ENCODE measurements at regions not wholly inside any gene's neighbourhood (a gene's known extent, or its start where the extent isn't known, plus 50 kb on each side); places are given as distances from the start of the nearest gene placed in this dataset.

DNA sequence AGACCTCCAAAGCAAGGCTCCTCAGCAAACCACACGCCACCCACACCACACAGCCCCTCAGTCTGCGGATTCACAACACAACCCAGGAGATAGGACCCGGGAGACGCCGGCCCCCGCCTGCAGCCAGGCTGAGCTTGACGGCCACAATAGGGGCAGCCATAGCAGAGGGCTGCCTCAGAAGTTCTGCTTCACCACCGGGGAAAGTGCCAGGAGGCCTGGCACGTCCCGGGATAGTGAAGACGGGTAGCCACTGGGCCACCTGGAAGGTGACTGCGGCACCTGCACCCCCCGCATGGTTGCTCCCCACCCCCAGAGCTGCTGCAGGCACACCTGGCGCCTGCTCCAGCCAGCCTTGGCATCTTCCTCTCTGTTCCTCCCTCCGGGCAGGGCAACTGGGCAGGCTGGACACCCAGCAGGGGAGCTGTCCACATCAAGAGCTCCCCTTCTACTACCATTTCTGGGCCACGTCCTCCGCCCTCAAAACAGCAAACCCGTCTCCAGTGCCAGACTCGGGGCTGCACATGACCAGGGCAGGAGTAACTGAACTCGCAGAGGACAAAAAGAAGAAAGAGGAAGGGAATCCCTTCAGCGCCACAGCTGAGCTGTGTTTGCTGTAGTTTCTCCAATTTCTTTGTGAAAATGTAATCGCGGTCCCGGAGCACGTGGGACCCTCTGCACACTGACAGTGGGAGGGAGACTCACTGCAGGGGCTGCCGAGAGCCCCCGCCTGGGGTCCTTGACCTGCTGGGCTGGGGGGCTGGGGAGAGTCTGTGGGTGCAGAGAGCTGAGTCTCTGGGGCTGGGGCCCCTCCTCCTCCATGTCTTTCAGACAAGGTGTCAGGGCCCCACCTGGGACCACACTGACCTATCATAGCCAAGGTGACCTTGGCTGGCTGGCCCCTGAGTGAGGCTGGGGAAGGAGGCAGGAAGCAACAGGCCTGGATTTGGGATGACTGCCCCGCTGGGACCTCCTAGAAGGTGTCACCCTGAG, 74.2 kb upstream of the C14orf180 start:
- no peak for DNase-seq

DNA sequence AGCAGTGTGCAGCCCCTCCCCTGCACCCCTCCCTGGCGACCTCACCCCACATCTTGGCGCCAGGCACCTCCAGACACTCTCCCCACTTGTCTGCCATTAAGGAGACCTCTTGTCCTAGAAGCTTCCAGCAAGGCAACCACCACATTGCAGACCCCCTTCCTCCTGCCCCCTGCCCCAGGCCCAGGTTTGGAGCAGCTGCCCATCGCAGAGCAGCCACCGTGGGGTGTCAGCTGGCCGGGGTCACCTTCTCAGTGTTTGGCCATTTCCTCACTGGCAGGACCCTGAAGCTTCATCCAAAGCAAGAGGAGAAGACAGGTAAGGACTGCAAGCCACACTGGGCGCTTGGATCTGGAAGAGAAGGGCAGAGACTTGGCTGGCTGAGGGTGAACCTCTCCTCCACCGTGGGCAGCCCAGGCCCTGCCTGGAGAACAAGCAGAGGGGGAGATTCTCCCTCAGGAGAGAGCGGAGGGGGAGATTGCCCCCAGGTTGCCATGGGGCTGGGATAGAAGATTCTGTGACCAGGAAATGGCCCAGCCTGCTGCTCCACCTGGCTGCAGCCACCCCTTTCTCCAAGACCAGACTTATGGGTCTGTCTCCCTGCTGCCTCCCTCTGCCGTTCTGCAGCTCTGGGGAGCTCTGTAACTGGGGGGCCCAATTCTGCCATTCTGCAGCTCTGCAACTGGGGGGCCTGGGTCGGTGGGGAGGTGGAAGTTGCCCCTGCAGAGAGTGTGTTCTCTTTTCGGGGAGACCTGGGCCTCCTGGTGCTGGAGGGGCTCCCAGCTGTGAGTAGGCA, 72.9 kb upstream of the C14orf180 start:
- no peak for DNase-seq

DNA sequence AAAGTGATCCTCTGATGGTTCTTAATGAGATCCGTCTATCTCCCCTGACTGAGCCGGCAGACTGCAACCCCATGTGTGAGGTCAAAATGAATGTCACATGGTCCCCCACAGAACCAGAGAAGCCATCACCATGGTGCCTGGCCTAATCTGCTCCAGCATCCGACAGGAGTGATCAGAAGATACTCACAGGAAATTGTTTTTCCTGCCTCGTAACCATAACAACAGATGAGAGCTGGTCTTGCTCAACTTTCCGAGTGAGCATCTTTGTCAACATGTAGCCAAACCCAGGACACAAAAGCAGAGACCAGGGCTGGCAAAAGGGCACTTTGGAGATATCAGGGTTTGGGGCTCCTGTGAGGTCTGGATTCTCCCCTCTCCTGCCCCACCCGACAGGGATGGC, 72.1 kb upstream of the C14orf180 start:
- no peak for DNase-seq

DNA sequence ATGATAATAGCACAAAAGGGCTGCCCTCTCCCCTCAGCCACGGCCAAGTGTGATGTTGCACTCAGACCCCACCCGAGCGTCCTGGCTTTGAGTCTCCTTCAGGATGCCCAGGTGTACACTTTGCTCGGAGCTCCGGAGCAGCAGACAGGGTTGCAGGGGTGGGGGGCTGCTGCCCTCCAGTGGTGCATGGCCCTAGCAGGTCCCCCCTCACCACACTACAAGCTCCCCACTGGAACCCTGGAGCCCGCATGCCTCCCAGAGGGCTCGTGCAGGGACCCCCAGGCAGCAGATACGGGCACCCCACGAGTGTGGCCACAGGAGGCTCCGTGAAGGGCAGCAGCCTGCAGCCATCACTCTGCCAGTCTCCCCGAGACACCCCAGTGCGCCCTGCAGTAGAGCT, 69.9 kb upstream of the C14orf180 start:
- DNase-seq, result no peak

DNA sequence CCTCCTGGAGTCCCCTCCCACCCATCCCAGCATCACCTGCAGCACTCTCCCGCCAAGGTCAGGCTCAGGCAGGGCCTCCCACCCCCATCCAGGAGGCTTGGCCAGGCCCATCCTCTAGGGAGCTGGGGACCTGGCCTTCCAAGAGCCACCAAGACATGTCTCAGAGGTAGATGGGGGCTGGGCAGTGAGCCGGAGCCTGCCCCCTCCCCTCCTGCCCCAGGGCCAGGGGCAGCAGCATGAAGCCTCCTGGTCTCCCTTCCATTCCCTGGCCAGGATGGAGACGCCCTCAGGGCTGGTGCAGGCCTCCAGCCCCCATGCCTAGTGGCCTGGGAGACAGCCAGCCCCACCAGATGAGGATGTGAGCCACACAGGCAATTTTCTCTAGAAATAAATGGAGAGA, 69.3 kb upstream of the C14orf180 start:
- DNase-seq, result no peak

DNA sequence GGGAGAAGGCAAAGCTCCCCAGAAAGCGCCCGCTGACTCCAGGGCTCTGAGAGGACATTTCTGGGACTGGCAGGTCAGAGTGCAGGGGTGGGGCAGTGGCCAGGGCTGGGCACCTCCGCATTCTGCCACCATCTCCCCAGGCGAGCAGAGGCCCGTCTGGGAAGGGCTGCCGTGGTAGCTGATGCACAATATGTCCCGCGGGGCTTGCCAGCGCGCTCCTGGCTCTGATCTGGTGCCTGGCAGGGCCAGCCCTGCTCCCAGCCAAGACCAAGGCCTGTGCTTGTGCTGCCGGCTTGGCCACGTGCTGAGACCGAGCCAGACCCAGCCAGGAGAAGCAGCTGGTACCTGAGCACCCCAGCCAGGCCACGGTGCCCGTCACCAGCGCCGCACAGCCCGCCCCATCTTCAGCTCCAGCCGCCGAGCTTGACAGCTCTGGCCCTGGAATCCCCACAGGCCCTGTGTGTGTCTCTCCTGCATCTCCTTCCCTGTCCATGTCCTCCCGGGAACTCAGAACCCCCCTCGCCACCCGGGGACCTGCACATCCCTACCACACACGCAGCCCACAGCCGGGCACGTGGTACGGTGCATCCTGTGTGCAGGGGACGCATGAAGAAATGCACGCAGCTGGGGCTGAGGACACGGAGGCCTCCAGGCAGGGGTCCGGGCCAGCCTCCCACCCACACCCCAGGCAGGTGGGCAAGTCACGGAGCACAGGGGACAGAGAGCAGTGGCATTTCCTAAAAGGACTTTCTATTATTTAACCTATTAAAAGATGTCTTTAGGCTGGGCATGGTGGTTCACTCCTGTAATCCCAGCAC, 68.6 kb upstream of the C14orf180 start:
- no peak for DNase-seq

DNA sequence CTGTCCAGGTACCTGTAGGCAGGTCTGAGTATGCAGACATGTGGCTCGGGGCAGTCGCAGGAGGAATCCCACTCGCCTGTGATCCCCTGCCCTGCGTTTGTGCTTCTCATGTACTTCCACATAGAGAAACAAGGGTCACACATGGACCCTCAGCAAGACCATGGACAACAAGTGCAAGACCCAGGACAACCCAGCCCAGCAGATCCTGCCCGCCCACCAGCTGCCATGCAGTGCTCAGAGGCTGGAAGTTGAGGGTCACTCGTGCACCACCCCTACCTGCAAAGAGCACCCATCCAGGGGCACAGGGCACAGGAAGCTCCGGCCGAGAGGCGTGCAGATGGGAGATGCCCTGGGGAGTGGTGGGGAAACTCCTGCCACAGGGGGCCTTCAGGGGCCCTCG, 67.5 kb upstream of the C14orf180 start:
- no peak for DNase-seq

DNA sequence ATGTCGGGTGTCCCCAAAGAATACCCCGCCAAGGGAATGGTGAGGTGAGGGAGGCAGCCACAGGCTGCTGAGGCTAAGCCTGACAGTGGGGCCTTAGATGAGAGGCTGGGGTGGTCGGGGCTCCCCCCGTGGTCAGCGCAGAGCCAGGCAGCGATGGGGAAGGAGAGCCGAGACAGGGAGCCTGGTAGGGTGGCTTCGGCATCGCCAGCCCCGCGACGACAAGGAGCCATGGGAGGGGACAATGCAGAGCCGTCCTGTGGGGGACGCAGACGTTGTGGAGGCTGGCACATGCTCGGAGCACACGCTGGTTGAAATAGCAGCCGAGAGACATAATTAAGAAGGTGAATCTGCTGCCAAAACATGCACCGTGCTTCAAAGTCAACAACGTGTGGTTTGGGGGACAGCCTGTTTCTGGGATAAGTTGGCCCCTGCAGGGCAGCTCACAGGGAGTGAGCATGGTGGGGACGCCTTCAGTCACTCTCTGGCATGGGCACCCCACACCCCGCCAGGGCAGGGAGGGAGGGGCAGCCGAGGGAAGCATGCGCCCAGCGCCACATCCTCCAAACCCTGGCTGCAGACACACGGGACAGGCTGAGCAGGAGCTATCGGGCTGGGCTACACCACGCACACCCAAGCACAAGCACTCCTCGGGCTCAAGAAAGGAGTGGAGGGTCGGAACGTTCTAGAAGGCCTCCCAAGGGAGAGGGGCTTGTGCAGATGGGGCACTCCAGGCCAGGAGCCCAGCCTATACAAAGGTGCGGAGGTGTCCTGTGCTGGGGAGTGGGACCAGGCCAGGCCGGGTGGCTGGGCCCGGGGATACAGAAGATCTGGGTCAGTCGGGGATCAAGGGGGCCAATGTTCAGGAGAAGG, 66.6 kb upstream of the C14orf180 start:
- DNase-seq, result no peak

DNA sequence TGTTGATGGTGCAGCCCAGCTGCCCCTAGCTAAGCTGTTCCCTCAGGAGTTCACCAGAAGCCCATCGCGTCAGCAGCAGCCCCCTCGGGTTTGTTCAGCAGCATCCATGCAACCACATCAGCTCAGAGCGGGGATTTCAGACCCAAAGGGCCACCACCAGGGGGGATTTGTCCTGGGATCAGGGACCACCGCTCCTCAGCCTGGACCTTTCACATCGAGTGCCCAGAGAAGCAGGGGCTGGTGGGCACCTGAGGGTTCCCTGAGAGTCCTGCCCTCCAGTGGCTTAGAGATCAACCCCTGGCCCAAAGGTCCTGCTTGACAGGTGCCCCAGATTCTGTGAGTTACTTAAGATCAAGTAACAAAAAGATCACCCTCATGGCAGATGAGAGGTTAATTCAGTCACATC, 65.9 kb upstream of the C14orf180 start:
- no peak for DNase-seq

DNA sequence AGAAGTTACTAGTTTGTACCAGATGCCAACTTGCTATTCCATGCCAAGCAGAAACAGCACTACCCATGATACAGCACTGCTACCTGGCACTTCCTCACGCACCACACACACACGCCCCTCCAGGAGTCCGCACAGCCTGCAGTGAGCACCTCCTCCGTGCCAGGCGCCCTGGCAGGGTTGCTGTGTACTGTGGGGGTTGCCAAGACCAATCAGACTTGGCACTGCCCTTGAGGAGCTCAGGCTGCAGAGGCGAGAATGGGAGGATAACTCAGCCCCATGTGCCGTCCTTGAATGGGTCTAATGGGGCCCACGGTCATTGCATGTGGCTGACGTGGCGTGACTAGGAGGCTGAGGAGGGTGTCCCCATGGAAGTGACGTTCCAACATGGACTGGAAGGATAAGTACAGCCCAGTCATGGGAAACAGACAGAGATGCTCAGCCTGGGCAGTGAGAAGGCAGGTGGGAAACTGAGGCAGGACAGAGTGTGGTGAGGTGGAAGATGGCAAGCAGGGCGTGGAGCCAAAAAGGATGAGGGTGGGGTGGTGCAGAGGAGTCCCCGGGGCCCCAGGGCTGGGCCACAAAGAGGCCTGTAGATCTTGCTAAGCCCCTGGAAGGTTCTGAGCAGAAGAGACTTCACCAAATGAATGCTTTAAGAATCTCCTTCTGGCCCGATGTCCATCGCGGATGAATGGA, 65.3 kb upstream of the C14orf180 start:
- DNase-seq, result no peak

DNA sequence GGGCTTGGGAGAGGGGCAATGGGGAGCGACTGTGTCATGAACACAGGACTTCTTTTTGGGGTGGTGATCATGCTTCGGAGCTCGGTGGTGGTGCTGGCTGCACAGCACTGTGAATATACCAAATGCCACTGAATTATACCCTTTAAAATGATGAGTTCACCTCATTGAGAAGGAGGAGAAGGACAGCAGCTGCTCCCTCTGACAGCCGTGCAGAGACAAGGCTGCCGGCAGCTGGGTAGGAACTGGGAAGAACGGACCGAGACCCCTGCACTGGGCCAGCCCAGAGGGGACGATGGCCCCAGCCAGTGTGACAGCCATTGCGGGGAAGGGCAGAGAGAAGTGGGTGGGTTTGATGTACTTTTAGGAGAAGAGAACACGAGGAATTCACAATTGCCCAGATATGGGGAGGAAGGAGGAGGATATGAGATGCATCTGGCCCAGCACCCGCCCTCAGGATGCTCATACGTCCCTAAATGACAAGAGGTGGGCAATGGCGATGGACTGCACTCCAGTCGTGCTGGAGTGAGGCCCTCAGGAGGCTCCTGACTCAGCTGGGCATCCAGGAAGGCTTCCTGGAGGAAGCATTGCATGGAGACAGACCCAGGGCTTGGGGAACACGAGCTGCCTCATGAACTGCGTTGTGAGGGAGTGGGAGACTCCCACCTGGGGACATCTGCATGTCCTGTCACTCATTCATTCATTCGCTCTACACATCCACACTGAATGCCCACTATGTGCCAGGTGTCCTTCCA, 64.3 kb upstream of the C14orf180 start:
- no peak for DNase-seq

DNA sequence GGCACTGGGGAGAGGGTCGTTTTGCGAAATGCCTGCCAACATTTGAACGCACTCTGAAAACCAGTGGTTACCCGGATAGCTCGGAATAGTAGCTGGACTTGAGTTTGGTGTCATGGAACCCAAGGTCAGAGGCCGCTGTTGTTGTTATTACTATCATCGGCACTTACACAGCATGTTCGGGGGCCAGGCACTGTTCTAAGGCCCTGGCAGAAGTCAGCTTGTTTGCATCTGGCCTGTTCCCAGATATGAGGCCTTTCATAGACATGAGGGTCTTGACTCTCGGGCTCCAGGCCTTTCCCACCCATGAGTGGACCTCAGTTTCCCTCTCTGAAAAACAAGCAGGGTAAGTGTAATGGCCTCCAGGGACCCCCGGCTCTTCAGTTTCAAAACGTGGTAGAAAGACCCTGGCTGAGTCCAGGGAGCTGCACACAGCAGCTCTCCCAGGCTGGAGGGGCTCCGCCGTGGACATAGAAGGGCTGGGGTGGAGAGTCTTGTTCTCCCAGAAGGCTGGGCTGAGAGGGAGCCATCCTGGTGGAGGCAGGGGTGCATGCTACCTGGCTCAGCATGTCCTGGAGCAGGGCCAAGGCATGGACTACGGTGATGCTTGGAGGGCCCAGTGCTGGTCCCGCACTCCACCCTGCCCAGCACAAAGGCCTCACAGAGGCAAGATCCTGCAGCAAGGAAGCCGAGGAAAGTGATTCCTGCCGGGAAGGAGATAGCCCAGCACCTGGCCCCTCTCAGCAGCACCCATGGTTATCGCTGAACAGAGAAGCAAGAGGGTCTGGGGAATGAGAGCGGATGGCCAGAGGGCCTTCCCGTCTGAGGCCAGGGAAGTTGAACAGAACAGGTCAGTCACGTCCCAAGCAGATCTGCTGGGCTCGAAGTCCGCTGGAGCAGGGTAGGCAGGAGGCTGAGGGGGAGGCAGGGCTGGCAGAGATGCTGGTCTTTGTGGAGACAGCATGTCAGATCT, 63.5 kb upstream of the C14orf180 start:
- no peak for DNase-seq

DNA sequence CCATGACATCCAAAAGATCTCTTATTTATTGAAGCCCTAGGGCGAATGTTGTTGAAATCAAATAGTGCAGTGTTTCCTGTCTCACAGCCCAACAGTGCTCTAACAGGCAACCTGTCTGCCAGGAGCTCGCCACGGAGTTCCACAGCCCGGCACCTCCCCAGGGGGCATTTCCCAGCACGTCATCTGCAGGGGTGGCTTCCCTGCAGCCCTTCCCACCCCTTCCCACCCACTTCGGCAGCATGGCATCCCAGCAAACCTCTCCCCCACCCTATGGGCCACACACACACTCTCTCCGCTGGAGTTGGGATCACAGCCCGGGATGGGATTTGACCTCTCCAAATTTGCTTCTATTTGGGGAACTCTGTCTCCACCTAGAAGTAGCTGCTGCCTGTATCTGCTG, 62.7 kb upstream of the C14orf180 start:
- DNase-seq, result no peak

DNA sequence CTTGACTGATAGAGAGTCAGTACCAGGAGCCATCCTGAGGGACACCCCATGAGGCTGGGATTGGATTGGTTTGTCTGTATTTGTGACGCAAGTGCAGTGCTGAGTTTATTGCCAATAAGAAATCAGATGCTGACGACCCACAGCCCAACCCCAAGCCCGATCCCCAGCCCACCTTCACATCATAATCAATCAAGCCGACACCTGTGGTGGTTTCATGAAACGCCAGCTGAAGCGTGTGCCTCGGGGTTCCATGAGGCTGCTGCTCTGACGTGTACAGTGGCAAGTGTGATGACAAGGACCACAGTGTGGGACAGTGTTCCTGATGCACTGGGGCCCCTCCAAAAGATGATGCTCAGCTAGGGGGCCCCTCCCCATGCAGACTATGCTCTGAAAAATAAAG, 62.1 kb upstream of the C14orf180 start:
- DNase-seq, result no peak

DNA sequence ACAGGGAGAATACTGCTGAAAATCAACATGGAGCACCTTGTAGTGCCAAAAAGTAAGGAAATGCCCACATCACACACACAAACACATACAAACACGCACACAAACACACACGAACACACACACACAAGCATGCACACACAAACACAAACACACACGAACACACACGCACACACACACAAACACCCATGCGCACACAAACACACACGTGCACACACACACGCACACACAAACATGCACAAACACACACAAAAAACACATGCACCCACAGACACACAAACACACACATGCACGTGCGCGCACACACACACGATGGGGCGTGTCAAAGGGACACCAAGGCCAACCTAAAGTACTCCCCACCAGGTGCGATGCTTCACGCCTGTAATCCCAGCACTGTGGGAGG, 61.7 kb upstream of the C14orf180 start:
- no peak for DNase-seq

DNA sequence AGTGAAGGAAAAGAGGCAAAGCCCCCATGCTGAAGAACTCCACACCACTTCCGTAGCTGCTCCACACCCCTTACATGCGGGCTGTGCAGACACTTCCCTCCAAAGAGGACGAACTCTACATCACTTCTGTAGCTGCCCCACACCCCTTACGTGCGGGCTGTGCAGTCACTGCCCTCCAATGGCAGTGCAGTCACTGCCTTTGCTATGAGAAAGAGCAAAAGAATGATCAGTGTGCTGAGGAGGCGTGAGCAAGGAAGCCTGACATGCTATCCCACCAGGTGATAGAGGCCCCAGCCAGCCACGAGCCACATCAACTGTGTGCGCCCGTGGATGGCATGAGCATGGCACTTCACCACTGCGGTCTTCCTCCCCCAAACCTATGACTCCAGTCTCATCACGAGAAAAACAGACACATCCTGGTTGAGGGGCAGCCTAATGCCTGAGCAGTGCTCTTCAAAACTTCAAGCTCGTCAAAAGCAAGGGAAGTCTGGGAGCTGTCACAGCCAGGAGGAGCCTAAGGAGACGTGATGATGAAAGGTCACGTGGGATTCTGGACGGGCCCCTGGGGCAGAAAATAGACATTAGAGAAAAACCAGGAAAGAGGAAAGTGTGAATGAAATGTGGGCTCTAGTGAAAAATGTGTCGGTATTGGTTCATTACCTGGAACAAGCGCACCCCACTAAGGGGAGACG, 60.8 kb upstream of the C14orf180 start:
- DNase-seq, result no peak

DNA sequence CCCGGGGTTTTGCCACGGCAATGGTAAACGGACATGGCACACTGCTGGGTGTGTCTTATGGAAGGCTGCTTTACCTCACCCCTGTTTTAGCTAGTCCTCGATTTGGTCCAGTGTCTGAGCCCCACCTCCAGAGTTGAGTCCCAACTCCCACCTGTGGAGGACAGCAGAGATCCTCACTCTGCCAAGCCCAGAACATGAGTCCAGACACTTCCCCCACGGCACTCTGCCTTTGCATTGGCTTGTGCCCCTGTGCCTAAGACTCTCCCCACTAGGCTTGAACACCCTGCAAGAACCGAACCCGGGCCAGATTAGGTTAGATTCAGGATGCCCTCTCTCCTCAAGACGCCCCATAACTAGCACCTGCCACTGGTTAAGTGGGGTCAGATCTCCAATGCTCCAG, 59.8 kb upstream of the C14orf180 start:
- DNase-seq, result no peak

DNA sequence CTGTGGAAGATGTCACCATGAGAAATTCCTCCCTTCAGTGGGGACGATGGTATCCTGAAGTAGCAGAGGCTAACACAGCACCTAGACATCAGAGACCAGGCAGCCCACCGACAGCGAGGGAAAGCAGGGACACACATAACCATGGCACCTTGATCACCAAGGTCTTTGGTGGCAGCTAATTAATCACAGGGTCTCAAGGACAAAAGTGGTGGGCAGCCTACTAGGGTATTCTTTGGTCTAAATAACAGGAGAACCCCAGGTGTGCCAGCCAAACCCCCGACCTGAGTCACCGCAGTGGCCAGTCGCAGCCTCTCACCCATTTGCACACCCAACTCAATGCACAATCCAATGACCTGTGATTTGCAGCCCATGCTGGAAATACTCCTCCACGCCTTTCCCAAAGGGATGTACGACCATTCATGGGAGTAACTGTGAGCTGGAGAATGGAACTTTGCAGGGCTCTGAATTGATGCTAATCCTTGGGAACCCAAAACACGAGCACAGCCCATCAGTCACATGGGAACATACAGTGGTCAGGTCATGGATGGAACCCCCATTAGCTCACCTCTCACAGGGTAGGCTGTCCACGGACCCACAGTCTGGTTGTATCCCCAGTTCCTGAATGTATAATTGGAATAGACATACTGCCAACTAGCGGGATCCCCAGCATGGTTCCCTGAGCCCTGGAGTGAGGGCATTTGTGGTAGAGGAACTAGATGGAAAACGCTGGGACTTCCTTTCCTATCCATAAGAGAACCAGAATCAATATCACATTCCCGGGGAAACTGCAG, 58.7 kb upstream of the C14orf180 start:
- DNase-seq, result no peak
